IPS-NIHi11 (cell line): ENCODE measurements at regions not wholly inside any gene's neighbourhood (a gene's known extent, or its start where the extent isn't known, plus 50 kb on each side); places are given as distances from the start of the nearest gene placed in this dataset.
"Not testable (repeated sequence)": the region's sequence is repeated elsewhere in the genome, so short reads cannot be mapped to it uniquely, and the experiment has no call there.

ENCODE experiments used
- DNase-seq: peaks from one replicate; pipeline ENCODE4 v3.0.0; 2012; ENCODE audit warnings: mixed read lengths, low spot score

GRCh38 chr6:11326116-11326515, 93.6 kb upstream of the NEDD9 start:
- no peak for DNase-seq

- DNase-seq = no peak
Measured at GRCh38 chr6:11324453-11325015, 92.1 kb upstream of the NEDD9 start.

- no peak for DNase-seq
Measured at GRCh38 chr6:11323666-11324452, 91.4 kb upstream of the NEDD9 start.

GRCh38 chr6:11322252-11322885, 89.9 kb upstream of the NEDD9 start:
- no peak for DNase-seq

GRCh38 chr6:11320914-11321597, 88.6 kb upstream of the NEDD9 start:
- DNase-seq = no peak

- no peak for DNase-seq
Measured at GRCh38 chr6:11318835-11319813, 86.7 kb upstream of the NEDD9 start.

- peak; percentile 47 for DNase-seq
Measured at GRCh38 chr6:11317885-11318771, 85.7 kb upstream of the NEDD9 start.

- DNase-seq = no peak
Measured at GRCh38 chr6:11315743-11316437, 83.4 kb upstream of the NEDD9 start.

GRCh38 chr6:11313207-11313606, 80.7 kb upstream of the NEDD9 start:
- no peak for DNase-seq

GRCh38 chr6:11311970-11312369, 79.5 kb upstream of the NEDD9 start:
- DNase-seq = no peak

- peak; percentile 31 for DNase-seq
Measured at GRCh38 chr6:11309947-11310665, 77.6 kb upstream of the NEDD9 start.

- no peak for DNase-seq
Measured at GRCh38 chr6:11307226-11307625, 74.8 kb upstream of the NEDD9 start.

GRCh38 chr6:11304946-11305345, 72.5 kb upstream of the NEDD9 start:
- no peak for DNase-seq

GRCh38 chr6:11299876-11300428, 67.5 kb upstream of the NEDD9 start:
- DNase-seq = not testable (repeated sequence)

- DNase-seq = not testable (repeated sequence)
Measured at GRCh38 chr6:11299421-11299784, 66.9 kb upstream of the NEDD9 start.

- no peak for DNase-seq
Measured at GRCh38 chr6:11298651-11299420, 66.4 kb upstream of the NEDD9 start.

- DNase-seq = no peak
Measured at GRCh38 chr6:11297376-11297729, 64.9 kb upstream of the NEDD9 start.
